Retinal pigment epithelial cell (primary cell): ENCODE measurements at regions not wholly inside any gene's neighbourhood (a gene's known extent, or its start where the extent isn't known, plus 50 kb on each side); places are given as distances from the start of the nearest gene placed in this dataset.

Experiments
- DNase-seq: peaks from one replicate; pipeline ENCODE4 v3.0.0-alpha.2; 2010; ENCODE audit warnings: low read depth
- H3K4me3 ChIP-seq: 2 replicates; pipeline ENCODE4 v1.5.1; 2011; ENCODE audit warnings: mild to moderate bottlenecking, low read length, control low read depth, moderate library complexity
- TF ChIP-seq, protein P1 (sequence below): conservative IDR thresholded peaks from 2 replicates; pipeline ENCODE4 v1.5.1; 2011; ENCODE audit warnings: low read depth, low read length, control low read depth, inconsistent platforms

DNA sequence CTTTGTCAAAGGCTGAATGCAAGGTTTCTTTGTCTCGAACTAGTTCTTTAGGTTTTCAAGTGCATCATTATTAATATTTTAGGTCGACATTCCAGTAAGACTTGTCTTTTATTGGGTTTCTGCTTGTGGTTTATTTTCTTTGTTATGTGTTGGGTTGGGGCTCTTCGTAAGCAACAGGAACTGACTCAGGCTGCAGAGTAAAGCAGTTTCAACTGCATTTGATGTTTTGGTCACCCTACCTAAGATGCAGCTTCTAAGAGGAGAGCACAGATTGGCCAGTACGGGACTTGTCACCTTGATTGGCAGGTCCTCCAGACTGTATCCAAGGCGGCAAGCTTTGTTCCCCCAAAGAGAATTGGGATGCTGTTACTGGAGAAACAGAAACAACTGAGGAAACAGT, 149.5 kb upstream of the SULF2 start:
- DNase-seq: no peak
- TF ChIP-seq, protein P1, sequence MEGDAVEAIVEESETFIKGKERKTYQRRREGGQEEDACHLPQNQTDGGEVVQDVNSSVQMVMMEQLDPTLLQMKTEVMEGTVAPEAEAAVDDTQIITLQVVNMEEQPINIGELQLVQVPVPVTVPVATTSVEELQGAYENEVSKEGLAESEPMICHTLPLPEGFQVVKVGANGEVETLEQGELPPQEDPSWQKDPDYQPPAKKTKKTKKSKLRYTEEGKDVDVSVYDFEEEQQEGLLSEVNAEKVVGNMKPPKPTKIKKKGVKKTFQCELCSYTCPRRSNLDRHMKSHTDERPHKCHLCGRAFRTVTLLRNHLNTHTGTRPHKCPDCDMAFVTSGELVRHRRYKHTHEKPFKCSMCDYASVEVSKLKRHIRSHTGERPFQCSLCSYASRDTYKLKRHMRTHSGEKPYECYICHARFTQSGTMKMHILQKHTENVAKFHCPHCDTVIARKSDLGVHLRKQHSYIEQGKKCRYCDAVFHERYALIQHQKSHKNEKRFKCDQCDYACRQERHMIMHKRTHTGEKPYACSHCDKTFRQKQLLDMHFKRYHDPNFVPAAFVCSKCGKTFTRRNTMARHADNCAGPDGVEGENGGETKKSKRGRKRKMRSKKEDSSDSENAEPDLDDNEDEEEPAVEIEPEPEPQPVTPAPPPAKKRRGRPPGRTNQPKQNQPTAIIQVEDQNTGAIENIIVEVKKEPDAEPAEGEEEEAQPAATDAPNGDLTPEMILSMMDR: no peak

DNA sequence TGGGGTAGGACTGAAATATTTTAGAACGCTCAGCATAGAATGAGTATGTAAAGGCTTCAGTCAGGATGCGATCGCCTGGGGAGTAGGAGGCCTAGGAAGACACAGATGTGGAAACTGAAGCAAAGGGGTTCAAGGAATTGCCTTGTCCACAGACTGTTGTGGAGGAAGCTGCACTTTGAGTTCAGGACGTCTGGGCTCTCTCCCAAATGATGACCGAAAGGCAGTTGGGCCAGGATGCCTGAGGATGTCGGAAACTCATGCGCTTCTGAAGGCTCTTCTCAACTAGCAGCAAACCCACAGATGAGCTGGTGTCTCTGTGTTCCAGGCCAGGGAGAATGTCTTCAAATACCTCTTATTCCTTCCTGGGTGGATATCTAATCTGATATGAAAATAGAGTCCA, 146.2 kb upstream of the SULF2 start:
- DNase-seq: no peak
- TF ChIP-seq, protein P1: no peak
- H3K4me3 ChIP-seq: no peak overlapping the region

More for the DNA sequence above, 149.5 kb upstream of the SULF2 start:
- H3K4me3 ChIP-seq: no peak overlapping the region

DNA sequence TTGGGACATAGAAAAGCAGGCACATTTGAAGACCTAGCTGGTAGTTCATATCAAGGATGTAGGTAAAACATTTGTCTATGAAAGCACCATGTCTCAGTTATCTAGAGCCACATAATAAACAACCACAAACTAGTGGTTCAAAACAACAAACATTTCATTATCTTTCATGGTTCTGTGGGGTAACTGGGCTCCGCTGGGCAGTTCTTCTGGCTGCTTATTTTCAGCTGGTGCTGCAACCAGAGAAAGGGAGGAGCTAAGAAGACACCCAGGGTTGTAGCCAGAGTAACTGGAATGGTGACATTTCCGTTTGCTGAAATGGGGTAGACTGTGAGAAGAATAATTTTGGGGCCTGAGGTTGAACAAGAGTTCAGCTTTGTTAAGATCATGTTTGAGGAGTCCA, 145.7 kb upstream of the SULF2 start:
- H3K4me3 ChIP-seq: no peak overlapping the region
- no peak for DNase-seq
- TF ChIP-seq, protein P1: no peak

DNA sequence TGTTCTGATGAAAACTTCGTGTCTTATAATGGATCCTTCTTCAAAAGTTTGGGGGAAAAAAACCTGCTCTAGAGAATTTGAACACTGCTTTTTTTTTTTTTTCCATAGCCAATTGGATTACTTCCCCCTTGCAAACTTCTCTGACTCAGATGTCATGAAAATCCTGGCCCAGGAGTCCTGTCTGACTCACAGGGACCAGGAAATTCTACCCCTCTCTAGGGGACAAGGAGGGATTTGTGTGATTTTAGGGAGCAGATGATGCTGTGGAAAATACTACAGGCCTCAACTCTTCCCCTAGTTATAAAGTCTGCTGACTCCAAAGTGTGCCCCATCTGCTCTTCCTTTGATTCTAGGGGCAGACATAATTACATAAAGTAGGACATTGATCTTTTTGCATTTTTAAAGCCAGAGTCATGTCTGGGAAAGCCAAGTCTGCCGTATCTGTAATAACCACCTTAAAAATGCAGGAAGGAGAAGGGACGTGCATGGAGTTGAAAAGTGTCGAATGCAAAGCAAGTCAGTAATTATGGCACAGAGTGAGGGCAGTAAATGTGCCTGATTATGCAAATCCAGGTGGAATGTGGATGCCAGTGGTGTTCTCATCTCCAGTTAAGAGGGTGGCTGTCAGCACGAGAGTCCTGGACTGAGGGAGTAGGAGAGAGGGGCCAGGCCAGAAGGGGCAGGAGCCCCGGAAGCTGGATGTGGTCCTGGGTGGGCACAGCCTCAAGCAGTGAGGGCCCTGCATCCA, 144.3 kb upstream of the SULF2 start:
- DNase-seq: peak; percentile 24
- TF ChIP-seq, protein P1: no peak

DNA sequence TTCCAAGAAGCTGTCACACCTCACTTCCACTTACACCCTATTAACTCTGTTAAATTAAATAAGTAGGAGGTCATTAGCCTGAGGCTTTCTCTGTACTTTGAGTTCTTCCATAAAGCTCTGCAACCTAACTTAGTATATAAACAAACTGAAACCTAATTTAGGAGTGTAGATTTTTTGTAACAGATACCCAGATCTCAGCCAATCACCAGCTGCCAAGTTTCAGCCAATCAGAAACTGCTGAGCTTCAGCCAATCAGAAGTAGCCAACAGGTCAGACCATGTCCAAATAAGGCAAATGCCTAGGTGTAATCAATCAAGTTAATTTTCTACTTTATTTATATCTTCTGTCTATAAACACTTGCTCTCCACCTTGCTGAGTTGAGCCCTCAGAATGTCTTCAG, 142.7 kb upstream of the SULF2 start:
- TF ChIP-seq, protein P1: no peak
- no peak overlapping the region for H3K4me3 ChIP-seq
- DNase-seq: no peak

More for the DNA sequence above, 144.3 kb upstream of the SULF2 start:
- no peak overlapping the region for H3K4me3 ChIP-seq

DNA sequence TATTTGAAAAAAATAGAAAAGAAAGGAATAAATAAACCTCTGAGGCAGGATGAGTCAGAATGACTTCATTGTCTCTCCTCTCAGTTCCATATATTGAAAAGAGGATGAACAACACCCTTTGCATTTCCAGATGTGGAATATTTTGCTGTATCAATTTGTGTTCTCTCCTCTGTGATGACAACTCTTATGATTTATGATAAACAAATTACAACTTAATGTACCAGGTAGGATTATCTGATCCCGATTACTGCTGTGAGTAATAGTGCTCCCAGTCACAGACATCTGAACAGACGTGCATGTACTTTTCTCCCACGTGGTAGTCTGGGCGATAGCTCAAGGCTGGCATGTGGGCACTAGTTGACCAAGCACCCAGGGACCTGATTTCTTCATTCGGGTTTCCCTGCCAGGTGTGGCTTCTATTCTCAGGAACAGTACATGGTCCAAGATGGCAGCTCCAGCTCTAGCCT, 142.1 kb upstream of the SULF2 start:
- no peak for DNase-seq
- TF ChIP-seq, protein P1: no peak
- no peak overlapping the region for H3K4me3 ChIP-seq

DNA sequence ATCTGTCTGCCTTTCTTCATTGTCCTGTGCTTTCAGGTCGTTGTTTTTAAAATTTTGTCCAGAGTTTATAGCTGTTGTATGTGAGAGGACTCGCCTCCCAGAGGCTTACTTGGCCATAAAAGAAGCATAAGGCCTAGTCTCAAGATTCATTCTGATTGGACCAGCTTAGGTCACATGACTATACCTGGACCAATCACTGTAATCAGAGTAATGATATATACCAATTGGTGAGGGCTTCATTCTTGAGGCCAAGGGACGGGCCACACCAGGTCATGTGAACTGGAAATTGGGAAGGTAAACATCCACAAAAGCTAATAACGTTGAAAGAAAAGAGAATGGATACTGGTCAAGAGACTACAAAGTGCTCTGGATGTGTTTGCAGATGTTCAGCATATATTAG, 141.4 kb upstream of the SULF2 start:
- TF ChIP-seq, protein P1: no peak
- H3K4me3 ChIP-seq: no peak overlapping the region
- no peak for DNase-seq
